GM23248 (cell line): ENCODE measurements at regions not wholly inside any gene's neighbourhood (a gene's known extent, or its start where the extent isn't known, plus 50 kb on each side); places are given as distances from the start of the nearest gene placed in this dataset.

Experiments used
- DNase-seq: peaks from one replicate; pipeline ENCODE4 v3.0.0-alpha.2; 2015
- H2AFZ ChIP-seq: fragments of 200-600 bp; sonication (generic); 2 replicates; pipeline ENCODE4 v1.6.1; 2016; ENCODE audit warnings: antibody characterized with exemption
- H3F3A ChIP-seq: fragments of 200-600 bp; sonication (generic); 2 replicates; pipeline ENCODE4 v1.6.1; 2016; ENCODE audit warnings: mild to moderate bottlenecking, antibody characterized with exemption, mixed run types; ENCODE audit not compliant: insufficient read depth
- H3K27ac ChIP-seq: fragments of 200-600 bp; sonication (generic); 2 replicates; pipeline ENCODE4 v1.5.1; 2016; ENCODE audit warnings: mild to moderate bottlenecking
- H3K27me3 ChIP-seq: fragments of 200-600 bp; sonication (generic); replicated peaks from 2 replicates; pipeline ENCODE4 v1.6.1; 2016; ENCODE audit warnings: mild to moderate bottlenecking; ENCODE audit not compliant: insufficient read depth
- H3K36me3 ChIP-seq: fragments of 200-600 bp; sonication (generic); 2 replicates; pipeline ENCODE4 v1.6.1; 2016; ENCODE audit warnings: low read depth, mild to moderate bottlenecking
- H3K4me1 ChIP-seq: fragments of 200-600 bp; sonication (generic); 2 replicates; pipeline ENCODE4 v1.6.1; 2016; ENCODE audit warnings: mild to moderate bottlenecking; ENCODE audit not compliant: insufficient read depth
- H3K4me2 ChIP-seq: fragments of 200-600 bp; sonication (generic); one replicate; pipeline ENCODE4 v1.6.1; 2016; ENCODE audit warnings: mild to moderate bottlenecking; ENCODE audit not compliant: unreplicated experiment
- H3K4me3 ChIP-seq: fragments of 200-600 bp; sonication (generic); 2 replicates; pipeline ENCODE4 v1.5.1; 2016; ENCODE audit warnings: mild to moderate bottlenecking
- H3K79me2 ChIP-seq: fragments of 200-600 bp; sonication (generic); 2 replicates; pipeline ENCODE4 v1.6.1; 2016; ENCODE audit warnings: mild to moderate bottlenecking; ENCODE audit not compliant: insufficient read depth
- H3K9ac ChIP-seq: fragments of 200-600 bp; sonication (generic); 2 replicates; pipeline ENCODE4 v1.6.1; 2016; ENCODE audit warnings: mild to moderate bottlenecking
- H3K9me2 ChIP-seq: fragments of 200-600 bp; sonication (generic); 2 replicates; pipeline ENCODE4 v1.6.1; 2016; ENCODE audit warnings: mixed run types, mild to moderate bottlenecking, moderate library complexity; ENCODE audit not compliant: insufficient read depth
- H3K9me3 ChIP-seq: fragments of 200-600 bp; sonication (generic); one replicate; pipeline ENCODE4 v1.6.1; 2017; ENCODE audit warnings: low read depth
- H4K20me1 ChIP-seq: fragments of 200-600 bp; sonication (generic); 2 replicates; pipeline ENCODE4 v1.6.0; 2016; ENCODE audit not compliant: insufficient read depth
- EZH2 ChIP-seq: fragments of 200-600 bp; sonication (generic); IDR thresholded peaks from 2 replicates; pipeline ENCODE4 v1.6.1; 2018; ENCODE audit warnings: antibody characterized with exemption, mild to moderate bottlenecking; ENCODE audit not compliant: insufficient read depth, poor library complexity, severe bottlenecking
- EZH2phosphoT487 ChIP-seq: fragments of 200-600 bp; sonication (generic); IDR thresholded peaks from 2 replicates; pipeline ENCODE4 v1.6.1; 2018; ENCODE audit warnings: antibody characterized with exemption, moderate library complexity, mild to moderate bottlenecking, low read depth; ENCODE audit not compliant: insufficient read depth
- WGBS, 2 experiments: methylation state at CpG; one replicate each; pipeline ENCODE4 v1.1.6; 2015 to 2017; ENCODE audit warnings: low lambda C conversion rate in 2 of 2, low coverage in 1 of 2; ENCODE audit errors: missing lambda C conversion rate in 2 of 2; 5-methylcytosine and 5-hydroxymethylcytosine counted together
- in situ Hi-C: fragments of 300-500 bp; cut with MboI; formaldehyde crosslinking; loops from 2 replicates; pipeline ENCODE4 v1.15.0; 2020

DNA sequence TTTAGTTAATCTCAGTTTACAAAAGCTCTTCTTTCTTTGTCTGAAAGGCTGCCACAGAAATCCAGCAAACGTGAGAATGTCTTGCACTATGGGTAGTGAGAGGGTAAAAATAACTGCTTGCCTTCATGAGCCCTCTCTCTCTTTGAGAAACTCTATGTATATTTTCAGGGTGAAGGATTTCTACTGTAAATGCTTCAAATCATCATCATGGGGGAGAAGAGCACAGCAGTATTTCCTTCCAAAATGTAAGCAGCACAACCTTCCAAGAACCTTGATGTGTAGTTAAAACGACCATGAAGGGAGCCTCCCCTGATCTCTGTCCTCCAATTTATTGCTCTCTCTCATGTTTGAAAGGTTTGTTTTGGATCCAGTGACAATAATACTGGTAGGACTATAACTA, 141.3 kb upstream of the CENPW start:
- TF ChIP-seq EZH2 (no peak), EZH2phosphoT487 (no peak)
- Histone ChIP-seq H3K9me2 (no peaks in the 10 kb centered on the region; the same call in 1 of the 2 replicates), H3K9ac (no peak overlapping the region), H2AFZ (no peak overlapping the region), H3F3A (no peaks in the 10 kb centered on the region), H3K79me2 (no peaks in the 10 kb centered on the region), H4K20me1 (no peaks in the 10 kb centered on the region), H3K36me3 (no peaks in the 10 kb centered on the region), H3K4me3 (no peak overlapping the region), H3K9me3 (no peaks in the 10 kb centered on the region), H3K4me1 (no peaks in the 10 kb centered on the region), H3K4me2 (no peak overlapping the region), H3K27me3 (no peaks in the 10 kb centered on the region), H3K27ac (no peak overlapping the region)
- no peak for DNase-seq
- in situ Hi-C loops, result no loop called here
- 26 to 42% methylated on average over 2 of the region's 2 CpGs for WGBS, 2 experiments

DNA sequence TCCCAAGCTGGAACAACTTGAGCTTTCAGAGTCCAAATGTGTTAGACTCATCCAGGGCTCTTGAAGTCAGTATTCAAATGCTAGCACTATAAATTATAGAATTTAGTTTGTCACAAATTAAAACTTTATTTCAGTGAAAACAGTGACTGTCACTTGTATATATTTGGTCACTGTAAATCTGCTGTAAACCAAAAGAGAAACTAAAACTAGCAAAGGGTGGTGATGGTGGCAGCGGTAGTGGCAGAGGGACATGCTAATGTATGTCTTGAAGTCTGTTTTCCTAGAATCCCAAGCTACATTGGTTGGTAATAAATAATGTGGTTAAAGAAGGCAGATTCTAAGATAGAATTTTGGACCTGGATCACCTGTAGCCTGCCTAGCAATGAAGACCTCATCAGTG, 140.4 kb upstream of the CENPW start:
- no peaks in the 10 kb centered on the region for H3F3A ChIP-seq
- H3K27me3 ChIP-seq, result no peaks in the 10 kb centered on the region
- H2AFZ ChIP-seq, result no peak overlapping the region
- no peak overlapping the region for H3K9ac ChIP-seq
- no peaks in the 10 kb centered on the region for H3K36me3 ChIP-seq
- in situ Hi-C loops, result no loop called here
- 90 to 92% methylated on average over 1 of the region's 1 CpG for WGBS, 2 experiments
- no peak overlapping the region for H3K4me3 ChIP-seq
- no peaks in the 10 kb centered on the region for H3K79me2 ChIP-seq
- no peak overlapping the region for H3K4me2 ChIP-seq
- no peaks in the 10 kb centered on the region for H3K9me3 ChIP-seq
- no peaks in the 10 kb centered on the region; the same call in 1 of the 2 replicates for H3K9me2 ChIP-seq
- DNase-seq, result no peak
- TF ChIP-seq EZH2phosphoT487, result no peak
- no peaks in the 10 kb centered on the region for H3K4me1 ChIP-seq
- H3K27ac ChIP-seq, result no peak overlapping the region
- peaks cover 3% of the 10 kb centered on the region; the same call in 1 of the 2 replicates for H4K20me1 ChIP-seq

- DNase-seq, result no peak
- Histone ChIP-seq H3K79me2 (no peaks in the 10 kb centered on the region), H2AFZ (no peak overlapping the region), H3K4me2 (no peak overlapping the region), H3K36me3 (no peaks in the 10 kb centered on the region), H3K27me3 (no peaks in the 10 kb centered on the region), H3F3A (no peaks in the 10 kb centered on the region), H3K4me1 (no peaks in the 10 kb centered on the region), H3K9ac (no peak overlapping the region), H3K4me3 (no peak overlapping the region), H3K9me2 (no peaks in the 10 kb centered on the region; the same call in 1 of the 2 replicates), H3K9me3 (no peaks in the 10 kb centered on the region), H4K20me1 (peaks cover 3% of the 10 kb centered on the region; the same call in 1 of the 2 replicates), H3K27ac (no peak overlapping the region)
- TF ChIP-seq EZH2 (no peak), EZH2phosphoT487 (no peak)
- in situ Hi-C loops, result no loop called here
- WGBS, 2 experiments, result 87 to 94% methylated on average over 2 of the region's 2 CpGs
These were observed 137.2 kb upstream of the CENPW start for GRCh38 chr6:126202707-126203106.

- TF ChIP-seq EZH2phosphoT487, result no peak
- no peak for TF ChIP-seq EZH2
- Histone ChIP-seq H3K27me3 (no peaks in the 10 kb centered on the region), H3K4me3 (no peak overlapping the region), H3K9me2 (no peaks in the 10 kb centered on the region; the same call in 1 of the 2 replicates), H3K9ac (no peak overlapping the region), H3K79me2 (no peaks in the 10 kb centered on the region), H3K36me3 (no peaks in the 10 kb centered on the region), H2AFZ (no peak overlapping the region), H3F3A (no peaks in the 10 kb centered on the region), H3K27ac (no peak overlapping the region), H3K4me2 (no peak overlapping the region), H3K9me3 (no peaks in the 10 kb centered on the region), H3K4me1 (no peaks in the 10 kb centered on the region), H4K20me1 (peaks cover 3% of the 10 kb centered on the region; the same call in 1 of the 2 replicates)
- 57 to 68% methylated on average over 4 of the region's 4 CpGs for WGBS, 2 experiments
- no peak for DNase-seq
- in situ Hi-C loops, result no loop called here
These were observed 135.8 kb upstream of the CENPW start for GRCh38 chr6:126204126-126204525.

- no peak for TF ChIP-seq EZH2
- TF ChIP-seq EZH2phosphoT487, result no peak
- in situ Hi-C loops, result no loop called here
- no peak for DNase-seq
- Histone ChIP-seq H4K20me1 (peaks cover 3% of the 10 kb centered on the region; the same call in 1 of the 2 replicates), H3K9ac (no peak overlapping the region), H3K4me2 (no peak overlapping the region), H3K36me3 (no peaks in the 10 kb centered on the region), H3K9me3 (no peaks in the 10 kb centered on the region), H3F3A (no peaks in the 10 kb centered on the region), H3K9me2 (no peaks in the 10 kb centered on the region; the same call in 1 of the 2 replicates), H3K27ac (no peak overlapping the region), H3K4me1 (no peaks in the 10 kb centered on the region), H2AFZ (no peak overlapping the region), H3K27me3 (no peaks in the 10 kb centered on the region), H3K4me3 (no peak overlapping the region), H3K79me2 (no peaks in the 10 kb centered on the region)
These were observed 135.3 kb upstream of the CENPW start for GRCh38 chr6:126204598-126204997.
